ENCODE measurements at regions not wholly inside any gene's neighbourhood (a gene's known extent, or its start where the extent isn't known, plus 50 kb on each side); places are given as distances from the start of the nearest gene placed in this dataset.

- TF ChIP-seq GATA2 (IDR thresholded peaks at IDR 0.05; ENCODE audit: low read depth, low read length) (no peak), GATA3 (IDR thresholded peaks at IDR 0.05; ENCODE audit: low read depth, low read length) (no peak)
Measured at GRCh38 chr9:7305677-7306076, 493.9 kb downstream of the DMAC1 start.

Data from SH-SY5Y (cell line).